ENCODE measurements at regions not wholly inside any gene's neighbourhood (a gene's known extent, or its start where the extent isn't known, plus 50 kb on each side); places are given as distances from the start of the nearest gene placed in this dataset.

DNA sequence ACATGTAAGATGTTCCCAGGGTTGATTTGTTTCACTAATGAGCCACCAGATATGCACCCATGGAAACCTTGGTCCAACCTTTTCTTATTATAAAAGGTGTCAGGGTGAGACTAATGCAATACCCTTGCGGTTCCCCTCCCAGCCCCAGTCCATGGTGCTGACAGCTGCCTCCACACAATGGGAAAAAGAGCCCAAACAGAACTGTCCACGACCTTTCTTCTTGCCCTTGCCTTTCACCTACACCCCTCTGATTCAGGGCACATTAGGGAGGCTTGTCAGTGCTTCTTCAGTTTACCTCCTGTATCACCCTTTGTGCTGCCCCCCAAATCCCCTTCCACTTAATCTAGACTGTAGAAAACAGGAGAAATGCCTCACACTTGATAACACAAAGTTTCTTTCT is 352.7 kb upstream of the CDH4 start:
- TF ChIP-seq, protein P1, sequence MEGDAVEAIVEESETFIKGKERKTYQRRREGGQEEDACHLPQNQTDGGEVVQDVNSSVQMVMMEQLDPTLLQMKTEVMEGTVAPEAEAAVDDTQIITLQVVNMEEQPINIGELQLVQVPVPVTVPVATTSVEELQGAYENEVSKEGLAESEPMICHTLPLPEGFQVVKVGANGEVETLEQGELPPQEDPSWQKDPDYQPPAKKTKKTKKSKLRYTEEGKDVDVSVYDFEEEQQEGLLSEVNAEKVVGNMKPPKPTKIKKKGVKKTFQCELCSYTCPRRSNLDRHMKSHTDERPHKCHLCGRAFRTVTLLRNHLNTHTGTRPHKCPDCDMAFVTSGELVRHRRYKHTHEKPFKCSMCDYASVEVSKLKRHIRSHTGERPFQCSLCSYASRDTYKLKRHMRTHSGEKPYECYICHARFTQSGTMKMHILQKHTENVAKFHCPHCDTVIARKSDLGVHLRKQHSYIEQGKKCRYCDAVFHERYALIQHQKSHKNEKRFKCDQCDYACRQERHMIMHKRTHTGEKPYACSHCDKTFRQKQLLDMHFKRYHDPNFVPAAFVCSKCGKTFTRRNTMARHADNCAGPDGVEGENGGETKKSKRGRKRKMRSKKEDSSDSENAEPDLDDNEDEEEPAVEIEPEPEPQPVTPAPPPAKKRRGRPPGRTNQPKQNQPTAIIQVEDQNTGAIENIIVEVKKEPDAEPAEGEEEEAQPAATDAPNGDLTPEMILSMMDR (conservative IDR thresholded peaks at IDR 0.05; ENCODE audit: low read length), result no peak
- TF ChIP-seq EZH2phosphoT487 (IDR thresholded peaks at IDR 0.05; ENCODE audit: borderline replicate concordance, low read depth, low read length), result no peak

Measured in OCI-LY7 (cell line).